SU-DHL-6 (cell line): ENCODE measurements at regions not wholly inside any gene's neighbourhood (a gene's known extent, or its start where the extent isn't known, plus 50 kb on each side); places are given as distances from the start of the nearest gene placed in this dataset.

Experiments
- H2AFZ ChIP-seq: fragments of 200-600 bp; sonication (generic); 2 replicates; pipeline ENCODE4 v1.6.1; 2014; ENCODE audit warnings: low read depth, mild to moderate bottlenecking, moderate library complexity, mixed read lengths, antibody characterized with exemption, low read length; ENCODE audit not compliant: severe bottlenecking
- H3F3A ChIP-seq: fragments of 200-600 bp; shearing (Covaris generic); 2 replicates; pipeline ENCODE4 v1.6.0; 2016; ENCODE audit warnings: antibody characterized with exemption, mild to moderate bottlenecking; ENCODE audit not compliant: insufficient read depth
- H3K27ac ChIP-seq: fragments of 200-600 bp; sonication (generic); 2 replicates; pipeline ENCODE4 v1.5.1; 2016; ENCODE audit warnings: low read depth, mild to moderate bottlenecking, low read length, moderate library complexity, mixed read lengths
- H3K27me3 ChIP-seq: fragments of 200-600 bp; sonication (generic), shearing (Covaris generic); 2 replicates; pipeline ENCODE4 v1.6.0; 2014; ENCODE audit warnings: mild to moderate bottlenecking, low read length
- H3K36me3 ChIP-seq: fragments of 200-600 bp; sonication (generic); 2 replicates; pipeline ENCODE4 v1.6.1; 2014; ENCODE audit warnings: mild to moderate bottlenecking, low read length, mixed read lengths
- H3K4me2 ChIP-seq: fragments of 300-600, 200-600 bp; shearing (Covaris generic), sonication (generic); 2 replicates; pipeline ENCODE4 v1.6.0; 2014; ENCODE audit warnings: low read length, low read depth, mild to moderate bottlenecking; ENCODE audit not compliant: poor library complexity, severe bottlenecking
- H3K4me3 ChIP-seq: fragments of 200-600 bp; sonication (generic); 2 replicates; pipeline ENCODE4 v1.5.1; 2014; ENCODE audit warnings: antibody characterized with exemption, low read length, mild to moderate bottlenecking, mixed read lengths; ENCODE audit not compliant: insufficient read depth, poor library complexity, severe bottlenecking
- H3K79me2 ChIP-seq: fragments of 200-600 bp; sonication (generic); 2 replicates; pipeline ENCODE4 v1.6.1; 2014; ENCODE audit warnings: mild to moderate bottlenecking, low read length, moderate library complexity; ENCODE audit not compliant: insufficient read depth
- H3K9ac ChIP-seq: fragments of 200-600 bp; sonication (generic); 2 replicates; pipeline ENCODE4 v1.7.0; 2014; ENCODE audit warnings: mild to moderate bottlenecking, low read length
- H3K9me2 ChIP-seq: fragments of 200-600 bp; sonication (generic); replicated peaks from 2 replicates; pipeline ENCODE4 v1.6.1; 2014; ENCODE audit warnings: low read length; ENCODE audit not compliant: insufficient read depth
- H3K9me3 ChIP-seq: fragments of 200-600 bp; sonication (generic); 2 replicates; pipeline ENCODE4 v1.6.1; 2014; ENCODE audit warnings: low read length, mixed read lengths; ENCODE audit not compliant: insufficient read depth
- H4K20me1 ChIP-seq: fragments of 200-600 bp; sonication (generic); 2 replicates; pipeline ENCODE4 v1.6.1; 2014; ENCODE audit warnings: low read depth, mild to moderate bottlenecking, antibody characterized with exemption, low read length, moderate library complexity, mixed read lengths
- CTCF ChIP-seq: fragments of 200-600 bp; sonication (generic); IDR thresholded peaks from one replicate; pipeline ENCODE4 v1.5.1; 2017; ENCODE audit warnings: antibody characterized with exemption, mild to moderate bottlenecking, low read length, moderate library complexity; ENCODE audit not compliant: insufficient read depth, poor library complexity, severe bottlenecking
- EZH2phosphoT487 ChIP-seq: fragments of 200-600 bp; sonication (generic), shearing (Covaris generic); conservative IDR thresholded peaks from 2 replicates; pipeline ENCODE4 v1.6.1; 2018; ENCODE audit warnings: mild to moderate bottlenecking, antibody characterized with exemption, low read length, moderate library complexity, mixed read lengths

GRCh38 chr2:193467276-193467987 is 1272.7 kb upstream of the TMEFF2 start:
- no peak overlapping the region for H2AFZ ChIP-seq
- H3K4me2 ChIP-seq, result no peak overlapping the region
- no peak overlapping the region for H3K9ac ChIP-seq
- H3K9me2 ChIP-seq, result no peaks in the 10 kb centered on the region
- no peak for TF ChIP-seq CTCF
- TF ChIP-seq EZH2phosphoT487, result no peak
- H3F3A ChIP-seq, result no peaks in the 10 kb centered on the region
- H3K27ac ChIP-seq, result no peak overlapping the region
- no peaks in the 10 kb centered on the region for H3K36me3 ChIP-seq
- 0 out of 2 replicates have a peak, but pooled peaks cover 4% of the 10 kb centered on the region for H3K9me3 ChIP-seq
- no peaks in the 10 kb centered on the region for H3K79me2 ChIP-seq
- no peaks in the 10 kb centered on the region for H4K20me1 ChIP-seq
- H3K27me3 ChIP-seq, result no peaks in the 10 kb centered on the region
- H3K4me3 ChIP-seq, result no peak overlapping the region

- Histone ChIP-seq H3K9me2 (no peaks in the 10 kb centered on the region), H3K4me3 (no peak overlapping the region), H3K4me2 (no peak overlapping the region), H3K9me3 (no peaks in the 10 kb centered on the region), H2AFZ (no peak overlapping the region), H4K20me1 (no peaks in the 10 kb centered on the region), H3K27me3 (no peaks in the 10 kb centered on the region), H3F3A (no peaks in the 10 kb centered on the region), H3K79me2 (no peaks in the 10 kb centered on the region), H3K9ac (no peak overlapping the region), H3K27ac (no peak overlapping the region), H3K36me3 (no peaks in the 10 kb centered on the region)
- TF ChIP-seq EZH2phosphoT487, result no peak
- TF ChIP-seq CTCF, result no peak
These were observed 1268.3 kb upstream of the TMEFF2 start for GRCh38 chr2:193463011-193463410.

- Histone ChIP-seq H3K4me2 (no peak overlapping the region), H3K9ac (no peak overlapping the region), H2AFZ (no peak overlapping the region), H3K9me2 (no peaks in the 10 kb centered on the region), H3K4me3 (no peak overlapping the region), H3K27ac (no peak overlapping the region), H4K20me1 (no peaks in the 10 kb centered on the region), H3F3A (no peaks in the 10 kb centered on the region), H3K27me3 (no peaks in the 10 kb centered on the region), H3K9me3 (no peaks in the 10 kb centered on the region), H3K79me2 (no peaks in the 10 kb centered on the region), H3K36me3 (no peaks in the 10 kb centered on the region)
- no peak for TF ChIP-seq EZH2phosphoT487
- no peak for TF ChIP-seq CTCF
These were observed 1267.7 kb upstream of the TMEFF2 start for GRCh38 chr2:193462411-193462810.
